HepG2 (cell line): ENCODE measurements at regions not wholly inside any gene's neighbourhood (a gene's known extent, or its start where the extent isn't known, plus 50 kb on each side); places are given as distances from the start of the nearest gene placed in this dataset.

ENCODE experiments used
- ATAC-seq: fragments of 200-7000 bp; cut with Tn5 transposase; 3 replicates; pipeline ENCODE4 v1.9.1; 2020; ENCODE audit warnings: mild to moderate bottlenecking, moderate library complexity
- BruUV-seq: library from RNA; stranded (reverse); fragments of 400-500 nt; replicated peaks from 2 replicates; lab custom pipeline; 2021; lab: Mats Ljungman, UMichigan
- CTCF ChIA-PET: fragments of 300-600 bp; formaldehyde crosslinking; extraction: SDS; loops from one replicate; lab custom pipeline; 2021; ENCODE audit warnings: low total read pairs, inconsistent platforms, low intra/inter-chr PET ratio; lab: Yijun Ruan, JAX
- POLR2A ChIA-PET: fragments of 350-600 bp; sonication (Branson Sonifier 250); formaldehyde crosslinking; loops from one replicate; lab custom pipeline; 2020; ENCODE audit warnings: antibody characterized with exemption, inconsistent platforms; lab: Yijun Ruan, JAX
- DNase-seq: peaks from one replicate; pipeline ENCODE4 v3.0.0-alpha.2; 2015; ENCODE audit warnings: low spot score
- FAIRE-seq: peaks from 3 replicates; lab custom pipeline; 2011; peaks lifted over from hg19 to GRCh38; lab: Jason Lieb, UNC
- H2AFZ ChIP-seq: one replicate; pipeline ENCODE4 v1.6.1; 2011; ENCODE audit warnings: low read length, inconsistent platforms
- H3K27ac ChIP-seq: fragments of 300-600 bp; 3 replicates; pipeline ENCODE4 v1.8.0; 2011; ENCODE audit warnings: mixed run types, mild to moderate bottlenecking, mixed read lengths, low read length, inconsistent platforms; ENCODE audit not compliant: insufficient read depth; ENCODE audit errors: extremely low read length
- H3K27me3 ChIP-seq, 2 experiments: fragments of 200-600 bp in 1 of 2; 2 replicates in 1 of 2; 3 replicates in 1 of 2; pipeline versions ENCODE4 v1.6.0 to v1.8.0; 2011; ENCODE audit warnings: low read length in 2 of 2, mild to moderate bottlenecking in 2 of 2, moderate library complexity in 2 of 2, inconsistent platforms in 1 of 2; ENCODE audit not compliant: insufficient read depth in 2 of 2, control insufficient read depth in 1 of 2
- H3K36me3 ChIP-seq, 2 experiments: fragments of 200-600 bp in 1 of 2; replicated peaks in 1 of 2; 2 replicates in 1 of 2; 3 replicates in 1 of 2; pipeline versions ENCODE4 v1.5.1 to v1.8.0; 2011; ENCODE audit warnings: low read length in 2 of 2, inconsistent platforms in 1 of 2; ENCODE audit not compliant: insufficient read depth in 2 of 2, control insufficient read depth in 1 of 2
- H3K4me1 ChIP-seq: 2 replicates; pipeline ENCODE4 v1.5.1; 2012; ENCODE audit warnings: low read length, inconsistent platforms; ENCODE audit not compliant: insufficient read depth
- H3K4me2 ChIP-seq: 2 replicates; pipeline ENCODE4 v1.6.0; 2011; ENCODE audit warnings: low read depth, low read length, inconsistent platforms
- H3K4me3 ChIP-seq, 3 experiments: fragments of 200-600 bp in 1 of 3; sonication (generic), shearing (Covaris generic) in 1 of 3; replicated peaks in 1 of 3; 2 replicates each; pipeline ENCODE4 v1.5.1; 2011 to 2016; ENCODE audit warnings: low read length in 3 of 3, inconsistent platforms in 2 of 3, low read depth in 2 of 3, mild to moderate bottlenecking in 2 of 3, control low read depth in 1 of 3, mixed read lengths in 1 of 3; ENCODE audit not compliant: insufficient read depth in 1 of 3
- H3K79me2 ChIP-seq: one replicate; pipeline ENCODE4 v1.6.1; 2011; ENCODE audit warnings: low read length, inconsistent platforms; ENCODE audit not compliant: insufficient read depth
- H3K9ac ChIP-seq: 2 replicates; pipeline ENCODE4 v1.6.0; 2011; ENCODE audit warnings: mild to moderate bottlenecking, low read depth, low read length, inconsistent platforms; ENCODE audit not compliant: insufficient read depth
- H3K9me3 ChIP-seq: 2 replicates; pipeline ENCODE4 v1.5.1; 2012; ENCODE audit warnings: mild to moderate bottlenecking, low read length
- H4K20me1 ChIP-seq: 2 replicates; pipeline ENCODE4 v1.6.0; 2011; ENCODE audit warnings: inconsistent platforms, mild to moderate bottlenecking, low read length, moderate library complexity; ENCODE audit not compliant: insufficient read depth
- AGO2 ChIP-seq: fragments of 200-400 bp; formaldehyde crosslinking; optimal IDR thresholded peaks from 2 replicates; pipeline ENCODE3; 2017; ENCODE audit warnings: mild to moderate bottlenecking, low read depth, low read length, moderate library complexity
- ATF1 ChIP-seq: IDR thresholded peaks from 2 replicates; pipeline ENCODE4 v1.6.1; 2016; ENCODE audit warnings: mild to moderate bottlenecking, control low read depth
- CEBPB ChIP-seq: IDR thresholded peaks from 2 replicates; pipeline ENCODE4 v1.6.1; 2011; ENCODE audit warnings: low read depth, low read length, improper control_type of control experiment, borderline replicate concordance
- GMEB2 ChIP-seq: IDR thresholded peaks from 2 replicates; pipeline ENCODE4 v1.6.1; 2016; ENCODE audit warnings: missing biosample characterization, missing genetic modification reagents, low read depth
- RORA ChIP-seq: sonication (generic); formaldehyde crosslinking; IDR thresholded peaks from 2 replicates; pipeline ENCODE4 v1.5.0; 2020; ENCODE audit warnings: mild to moderate bottlenecking, missing genetic modification reagents, moderate library complexity
- SNAPC4 ChIP-seq: sonication (generic); formaldehyde crosslinking; IDR thresholded peaks from 2 replicates; pipeline ENCODE4 v1.4.0; 2020; ENCODE audit warnings: mild to moderate bottlenecking, missing genetic modification reagents
- ZBTB39 ChIP-seq: sonication (generic); formaldehyde crosslinking; IDR thresholded peaks from 2 replicates; pipeline ENCODE4 v1.5.0; 2020; ENCODE audit warnings: missing genetic modification reagents
- ZEB1 ChIP-seq: IDR thresholded peaks from 2 replicates; pipeline ENCODE4 v1.6.1; 2012; ENCODE audit warnings: mild to moderate bottlenecking, low read depth, inconsistent platforms; ENCODE audit not compliant: insufficient replicate concordance
- ZNF260 ChIP-seq: sonication (generic); formaldehyde crosslinking; IDR thresholded peaks from 2 replicates; pipeline ENCODE4 v1.4.0; 2020; ENCODE audit warnings: missing genetic modification reagents, low read depth, mild to moderate bottlenecking, borderline replicate concordance
- ZNF296 ChIP-seq: sonication (generic); formaldehyde crosslinking; conservative IDR thresholded peaks from 2 replicates; pipeline ENCODE4 v1.5.0; 2020; ENCODE audit warnings: mild to moderate bottlenecking, missing genetic modification reagents
- ZNF570 ChIP-seq: sonication (generic); formaldehyde crosslinking; IDR thresholded peaks from 2 replicates; pipeline ENCODE4 v1.4.0; 2020; ENCODE audit warnings: mild to moderate bottlenecking, missing genetic modification reagents, borderline replicate concordance
- ZNF577 ChIP-seq: sonication (generic); formaldehyde crosslinking; IDR thresholded peaks from 2 replicates; pipeline ENCODE4 v1.4.0; 2020; ENCODE audit warnings: mild to moderate bottlenecking, low read depth, missing genetic modification reagents, borderline replicate concordance
- ZNF644 ChIP-seq: IDR thresholded peaks from 2 replicates; pipeline ENCODE4 v1.6.1; 2016; ENCODE audit warnings: low read depth
- ZNF740 ChIP-seq: sonication (generic); formaldehyde crosslinking; IDR thresholded peaks from 2 replicates; pipeline ENCODE4 v1.4.0; 2020; ENCODE audit warnings: missing genetic modification reagents
- ZNF747 ChIP-seq: sonication (generic); formaldehyde crosslinking; IDR thresholded peaks from 2 replicates; pipeline ENCODE4 v1.8.1; 2023; ENCODE audit warnings: missing genetic modification reagents, mild to moderate bottlenecking, borderline replicate concordance
- ZNF780A ChIP-seq: sonication (generic); formaldehyde crosslinking; IDR thresholded peaks from 2 replicates; pipeline ENCODE4 v1.8.0; 2022; ENCODE audit warnings: mild to moderate bottlenecking, missing genetic modification reagents, moderate library complexity
- ZSCAN29 ChIP-seq: sonication (generic); formaldehyde crosslinking; conservative IDR thresholded peaks from 2 replicates; pipeline ENCODE4 v1.4.0; 2020; ENCODE audit warnings: mild to moderate bottlenecking, missing genetic modification reagents
- WGBS: methylation state at CpG from one replicate; pipeline ENCODE4 v1.1.6; 2017; ENCODE audit warnings: low lambda C conversion rate; 5-methylcytosine and 5-hydroxymethylcytosine counted together
- in situ Hi-C: cut with HindIII; loops from 2 replicates; pipeline ENCODE4 v1.10.0; 2017; ENCODE audit warnings: low pct_unique_long_range_greater_than_20kb; ENCODE audit not compliant: extremely low pct_ligation_motif_present
- intact Hi-C: fragments of 100-400 bp; cut with micrococcal nuclease; formaldehyde crosslinking; loops from one replicate; pipeline ENCODE4 v1.10.0; 2022; ENCODE audit not compliant: unreplicated experiment

GRCh38 chr4:83204731-83205130, 79.9 kb downstream of the COQ2 start:
- no peak overlapping the region for H3K4me2 ChIP-seq
- H3K4me3 ChIP-seq, result no peak overlapping the region
- intact Hi-C loops (no loop called here), in situ Hi-C loops (no loop called here)
- no peaks in the 10 kb centered on the region for H3K36me3 ChIP-seq
- no peaks in the 10 kb centered on the region for H3K9me3 ChIP-seq
- POLR2A ChIA-PET, result no interaction called here
- ATAC-seq, result no peak
- no peaks in the 10 kb centered on the region for H3K27me3 ChIP-seq
- FAIRE-seq, result no peak
- CTCF ChIA-PET, result no interaction called here
- H2AFZ ChIP-seq, result no peak overlapping the region
- H3K9ac ChIP-seq, result no peak overlapping the region
- DNase-seq, result no peak
- WGBS, result 5% methylated on average over 3 of the region's 3 CpGs
- no peaks in the 10 kb centered on the region for H4K20me1 ChIP-seq
- H3K27ac ChIP-seq, result no peak overlapping the region
- no TSS peak for BruUV-seq
- H3K79me2 ChIP-seq, result no peaks in the 10 kb centered on the region
- H3K4me1 ChIP-seq, result peaks cover 9% of the 10 kb centered on the region
- TF ChIP-seq ZNF260 (CRISPR knock-in tag) (no peak), ZEB1 (no peak), ATF1 (CRISPR knock-in tag) (no peak), ZNF747 (CRISPR knock-in tag) (no peak), SNAPC4 (CRISPR knock-in tag) (no peak), ZNF740 (CRISPR knock-in tag) (no peak), AGO2 (no peak), ZNF577 (no peak), ZNF780A (no peak), ZBTB39 (no peak), ZSCAN29 (CRISPR knock-in tag) (no peak), ZNF296 (CRISPR knock-in tag) (no peak), GMEB2 (CRISPR knock-in tag) (no peak), RORA (CRISPR knock-in tag) (no peak), ZNF644 (CRISPR knock-in tag) (no peak), ZNF570 (CRISPR knock-in tag) (no peak), CEBPB (no peak)
